ENCODE measurements at regions not wholly inside any gene's neighbourhood (a gene's known extent, or its start where the extent isn't known, plus 50 kb on each side); places are given as distances from the start of the nearest gene placed in this dataset.
A peak's percentile ranks its signal among the peaks of the same experiment; 100 is the strongest.
"Not testable (repeated sequence)": the region's sequence is repeated elsewhere in the genome, so short reads cannot be mapped to it uniquely, and the experiment has no call there.

GRCh38 chr4:174183259-174183658 is 100.2 kb downstream of the FBXO8 start:
- H3K4me3 ChIP-seq: no peak overlapping the region
- H3K27ac ChIP-seq: no peak overlapping the region

DNA sequence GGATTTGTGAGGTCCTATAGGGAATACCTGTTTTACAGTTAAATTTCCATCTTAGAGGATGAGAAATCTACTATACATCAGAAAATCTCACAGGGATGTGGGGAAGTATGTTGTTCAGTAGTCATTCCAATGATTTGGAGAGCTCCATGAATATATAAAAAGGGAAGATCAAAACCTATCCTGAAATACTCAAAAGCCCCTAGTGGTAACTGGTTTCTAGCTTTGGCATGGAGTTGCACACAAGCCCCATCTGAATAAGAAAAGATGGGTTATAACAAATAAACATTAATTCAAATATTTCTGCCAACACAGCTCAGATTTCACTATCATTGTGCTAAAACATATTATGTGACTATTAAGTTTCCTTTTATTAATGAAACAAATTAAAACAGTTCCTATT is 101.6 kb downstream of the FBXO8 start:
- no peak overlapping the region for H3K4me3 ChIP-seq
- H3K27ac ChIP-seq: no peak overlapping the region

DNA sequence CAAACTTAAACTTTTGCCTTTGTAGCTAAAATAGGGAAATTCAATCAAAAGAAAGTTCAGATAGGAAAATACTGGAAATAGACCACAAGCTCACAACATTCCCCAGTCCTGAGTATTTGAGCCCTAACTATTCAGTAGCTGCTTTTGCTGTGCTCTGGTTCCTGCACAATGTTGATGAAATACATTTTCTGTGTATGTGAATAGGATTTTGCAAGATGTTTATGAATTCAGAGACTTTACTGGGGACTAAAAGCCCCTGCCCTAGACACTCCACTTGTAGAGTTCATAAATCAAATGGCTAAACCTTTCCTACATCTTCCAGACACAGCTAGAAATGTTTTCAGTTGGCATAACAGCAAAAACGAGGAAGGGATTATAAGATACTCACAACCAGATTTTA is 105.9 kb downstream of the FBXO8 start:
- no peak overlapping the region for H3K27ac ChIP-seq
- H3K4me3 ChIP-seq: no peak overlapping the region

GRCh38 chr4:174175836-174176235 is 107.6 kb downstream of the FBXO8 start:
- not testable (repeated sequence) for H3K4me3 ChIP-seq, H3K27ac ChIP-seq

- no peak overlapping the region for H3K4me3 ChIP-seq
Measured at GRCh38 chr4:174173360-174173759, 110.1 kb downstream of the FBXO8 start.

GRCh38 chr4:174172274-174172673 is 111.2 kb downstream of the FBXO8 start:
- no peak overlapping the region for H3K4me3 ChIP-seq

More at GRCh38 chr4:174173360-174173759, 110.1 kb downstream of the FBXO8 start:
- no peak overlapping the region for H3K27ac ChIP-seq

GRCh38 chr4:174170906-174171305 is 112.6 kb downstream of the FBXO8 start:
- Histone ChIP-seq H3K27ac (no peak overlapping the region), H3K4me3 (no peak overlapping the region)

More at GRCh38 chr4:174172274-174172673, 111.2 kb downstream of the FBXO8 start:
- H3K27ac ChIP-seq: no peak overlapping the region

DNA sequence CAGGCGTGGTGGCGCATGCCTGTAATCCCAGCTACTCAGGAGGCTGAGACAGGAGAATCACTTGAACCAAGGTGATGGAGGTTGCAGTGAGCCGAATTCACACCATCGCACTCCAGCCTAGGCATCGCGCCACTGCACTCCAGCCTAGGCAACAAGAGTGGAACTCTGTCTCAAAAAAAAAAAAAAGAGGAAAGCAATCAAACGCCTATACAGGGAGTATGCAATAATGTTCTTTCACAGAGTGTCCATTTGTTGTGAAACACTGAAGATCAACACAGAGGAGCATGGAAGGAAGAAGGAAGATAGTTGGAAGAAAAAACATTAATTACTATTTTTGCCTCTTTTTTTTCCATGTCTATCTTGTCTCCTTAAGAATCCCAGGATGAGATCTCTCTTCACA is 113.4 kb downstream of the FBXO8 start:
- H3K4me3 ChIP-seq: no peak overlapping the region
- no peak overlapping the region for H3K27ac ChIP-seq

- Histone ChIP-seq H3K4me3 (no peak overlapping the region), H3K27ac (no peak overlapping the region)
Measured at GRCh38 chr4:174157106-174157607, 126.3 kb downstream of the FBXO8 start.

GRCh38 chr4:174156239-174156826 is 127.1 kb downstream of the FBXO8 start:
- H3K4me3 ChIP-seq: no peak overlapping the region
- H3K27ac ChIP-seq: no peak overlapping the region

- peak overlapping the region in 2 of 7 experiments; percentile 1 to 4 for H3K4me3 ChIP-seq
- H3K27ac ChIP-seq: peak overlapping the region in 1 of 21 experiments; percentile 5
Measured at GRCh38 chr4:174154215-174154854, 129.1 kb downstream of the FBXO8 start.

DNA sequence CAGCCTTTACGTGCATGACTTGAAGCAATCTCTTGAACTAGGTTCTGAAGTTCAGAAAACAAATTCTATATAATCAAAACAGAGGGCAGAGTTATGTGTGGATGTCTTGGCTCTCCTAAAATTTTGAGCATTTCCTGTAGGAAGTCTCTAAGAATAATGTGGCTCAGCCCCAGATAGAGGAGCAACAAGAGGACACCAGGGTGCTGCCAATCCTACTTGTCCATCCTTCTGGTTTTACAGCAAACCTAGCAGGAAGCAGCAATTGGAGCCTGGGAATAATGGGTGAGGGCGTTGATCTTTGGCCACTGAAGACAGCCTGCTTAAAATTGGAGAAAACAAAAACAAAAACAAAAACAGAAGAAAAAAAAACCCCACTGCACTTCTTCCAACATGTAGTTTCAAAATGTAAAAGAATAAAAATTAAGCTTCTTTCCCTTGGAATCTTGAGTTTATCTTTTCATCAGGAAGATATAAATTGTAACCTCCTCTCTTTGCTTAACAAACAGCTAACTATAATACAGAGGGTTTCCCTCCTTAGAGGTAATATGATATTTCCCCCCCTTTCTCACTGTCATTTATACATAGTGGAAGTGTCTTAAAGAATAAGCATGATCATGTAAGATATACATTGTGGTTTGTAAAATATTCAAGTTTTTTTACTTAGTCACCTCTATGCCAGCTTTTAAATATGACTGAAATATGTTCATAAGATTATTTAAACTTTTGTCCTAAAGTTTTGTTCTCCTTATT is 130.6 kb downstream of the FBXO8 start:
- H3K4me3 ChIP-seq: no peak overlapping the region
- no peak overlapping the region for H3K27ac ChIP-seq

GRCh38 chr4:174147863-174148262 is 135.6 kb downstream of the FBXO8 start:
- no peak overlapping the region for H3K4me3 ChIP-seq
- H3K27ac ChIP-seq: no peak overlapping the region

DNA sequence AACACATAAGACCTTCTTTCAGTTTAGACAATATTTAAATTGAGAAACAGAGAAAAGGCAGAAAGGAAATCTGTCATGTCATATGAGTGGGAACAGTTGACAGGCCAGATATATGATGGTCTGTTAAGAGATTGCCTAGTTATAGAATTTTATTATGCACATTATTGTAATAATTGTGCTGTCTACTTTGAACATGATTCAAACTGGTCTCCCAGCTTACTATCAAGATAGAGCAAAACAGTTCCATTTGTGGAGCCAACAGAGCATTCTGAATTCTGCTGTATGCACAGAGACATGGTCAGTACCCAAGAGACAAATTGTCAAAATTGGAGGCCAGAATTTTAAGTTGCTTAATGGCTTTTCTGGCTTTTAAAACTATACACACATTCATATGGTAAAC is 139.4 kb downstream of the FBXO8 start:
- no peak overlapping the region for H3K27ac ChIP-seq

DNA sequence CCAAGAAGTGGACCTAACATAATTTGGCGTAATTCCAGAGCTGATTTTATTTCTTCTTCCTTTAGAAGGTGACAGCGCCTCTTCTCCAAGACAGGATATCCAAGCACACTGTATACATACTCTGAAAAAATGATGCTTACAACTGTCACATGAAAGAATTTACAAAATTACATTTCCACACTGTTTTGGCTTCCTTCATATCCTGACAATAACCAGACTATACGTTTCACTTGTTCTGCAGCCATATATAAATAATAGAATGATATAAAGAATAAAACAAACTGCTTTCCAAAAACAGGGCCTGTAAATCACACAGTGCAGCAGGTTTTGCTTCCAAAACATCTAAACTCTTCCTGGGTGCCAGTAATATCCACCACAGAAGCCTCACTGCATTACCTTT is 141.6 kb downstream of the FBXO8 start:
- Histone ChIP-seq H3K4me3 (no peak overlapping the region), H3K27ac (no peak overlapping the region)

More for the DNA sequence above, 139.4 kb downstream of the FBXO8 start:
- no peak overlapping the region for H3K4me3 ChIP-seq

DNA sequence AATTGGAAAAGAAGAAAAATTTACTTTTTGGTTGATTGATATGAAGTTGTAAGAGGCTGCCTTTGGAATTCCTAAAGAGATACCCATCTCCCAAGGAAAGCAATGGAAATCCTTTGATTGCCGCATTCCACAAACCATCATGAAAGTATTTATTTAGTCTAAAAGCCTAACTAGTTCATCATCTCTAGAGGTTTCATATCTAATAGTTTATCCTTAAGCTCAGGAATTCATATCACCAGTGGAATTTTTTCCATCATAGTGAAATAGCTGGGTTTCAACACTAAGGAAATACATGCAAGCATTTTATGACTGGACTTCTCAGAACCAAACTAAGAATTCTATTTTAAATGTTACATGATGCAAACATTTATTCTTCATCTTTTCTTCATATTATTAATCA is 144.9 kb downstream of the FBXO8 start:
- H3K27ac ChIP-seq: no peak overlapping the region
- H3K4me3 ChIP-seq: no peak overlapping the region

- Histone ChIP-seq H3K27ac (no peak overlapping the region), H3K4me3 (no peak overlapping the region)
Measured at GRCh38 chr4:174137698-174138097, 145.8 kb downstream of the FBXO8 start.

DNA sequence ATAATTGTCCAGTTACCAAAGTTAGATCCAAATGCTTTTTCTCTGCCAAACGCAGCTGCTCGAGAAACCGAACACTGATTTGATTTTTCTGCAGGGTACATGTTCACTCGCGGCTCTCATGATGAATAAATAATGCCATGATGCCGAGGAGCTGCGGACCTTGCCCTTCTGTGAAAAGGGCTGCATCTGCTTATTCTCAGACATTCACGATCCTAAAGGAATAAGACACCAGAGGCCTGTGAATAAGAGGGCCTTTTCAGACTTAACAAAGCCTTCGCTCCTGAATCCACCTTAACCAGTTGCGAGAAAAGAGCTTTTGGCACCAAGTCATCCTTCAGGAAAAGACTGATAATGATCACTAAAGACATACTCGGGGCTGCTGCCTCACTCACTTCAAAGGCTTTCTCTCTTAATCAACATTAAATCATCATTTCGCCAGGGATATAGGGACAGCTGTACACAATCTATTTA is 147.5 kb downstream of the FBXO8 start:
- H3K27ac ChIP-seq: peak overlapping the region in 1 of 21 experiments; percentile 39
- H3K4me3 ChIP-seq: no peak overlapping the region

DNA sequence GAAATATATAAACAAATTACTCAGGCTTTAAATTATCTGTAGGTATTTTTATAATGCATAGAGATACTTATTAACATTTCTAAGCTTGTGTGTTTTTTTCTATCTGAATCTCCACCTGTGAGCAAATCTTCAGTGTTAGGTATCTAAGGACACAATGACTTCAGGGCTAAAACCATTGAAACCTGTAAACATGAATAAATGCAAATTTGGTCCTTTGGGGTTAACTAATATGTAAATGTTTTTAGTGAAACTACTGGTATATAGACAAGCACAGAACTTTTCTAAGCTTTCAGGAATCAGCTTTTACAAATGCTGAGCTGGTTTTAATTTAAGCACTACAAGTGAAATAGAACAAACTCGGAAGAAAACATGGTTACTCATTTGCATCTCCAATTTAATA is 147.9 kb downstream of the FBXO8 start:
- Histone ChIP-seq H3K27ac (no peak overlapping the region), H3K4me3 (no peak overlapping the region)

- H3K4me3 ChIP-seq: no peak overlapping the region
- H3K27ac ChIP-seq: no peak overlapping the region
Measured at GRCh38 chr4:174134361-174134760, 149.1 kb downstream of the FBXO8 start.

GRCh38 chr4:174133551-174133950 is 149.9 kb downstream of the FBXO8 start:
- Histone ChIP-seq H3K4me3 (no peak overlapping the region), H3K27ac (no peak overlapping the region)
